HG03460 (cell line): ENCODE measurements at regions not wholly inside any gene's neighbourhood (a gene's known extent, or its start where the extent isn't known, plus 50 kb on each side); places are given as distances from the start of the nearest gene placed in this dataset.
A peak's percentile ranks its signal among the peaks of the same experiment; 100 is the strongest.
"Not testable (repeated sequence)": the region's sequence is repeated elsewhere in the genome, so short reads cannot be mapped to it uniquely, and the experiment has no call there.

Experiments
- ATAC-seq: cut with Tn5 transposase; IDR thresholded peaks from one replicate; pipeline ENCODE4 v1.9.1; 2021; ENCODE audit not compliant: unreplicated experiment

GRCh38 chr3:178345944-178346343 lies 190.3 kb upstream of the KCNMB2 start:
- ATAC-seq, result no peak

GRCh38 chr3:178348561-178349217 lies 187.5 kb upstream of the KCNMB2 start:
- not testable (repeated sequence) for ATAC-seq

- ATAC-seq, result not testable (repeated sequence)
Observed at GRCh38 chr3:178349218-178349596, 187.0 kb upstream of the KCNMB2 start.

DNA sequence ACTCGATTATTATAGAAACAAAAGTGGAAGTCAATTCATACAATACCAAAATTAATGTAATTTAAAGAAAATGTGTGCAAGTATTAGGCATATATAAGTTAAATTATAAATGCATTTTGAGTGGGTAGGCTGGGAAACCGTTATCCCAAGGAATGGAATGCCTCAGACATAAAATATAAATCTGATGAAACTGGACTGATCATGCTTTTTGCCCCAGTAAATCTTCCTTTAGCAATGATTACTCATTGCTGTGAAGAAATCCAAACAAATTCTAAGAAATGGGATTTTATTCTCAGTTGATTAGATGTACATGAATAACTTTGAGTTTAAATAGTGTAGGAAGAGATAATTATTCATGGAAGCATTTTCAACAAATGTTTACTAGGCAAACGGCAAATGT lies 185.5 kb upstream of the KCNMB2 start:
- ATAC-seq, result no peak

GRCh38 chr3:178352326-178353005 lies 183.8 kb upstream of the KCNMB2 start:
- ATAC-seq, result no peak

DNA sequence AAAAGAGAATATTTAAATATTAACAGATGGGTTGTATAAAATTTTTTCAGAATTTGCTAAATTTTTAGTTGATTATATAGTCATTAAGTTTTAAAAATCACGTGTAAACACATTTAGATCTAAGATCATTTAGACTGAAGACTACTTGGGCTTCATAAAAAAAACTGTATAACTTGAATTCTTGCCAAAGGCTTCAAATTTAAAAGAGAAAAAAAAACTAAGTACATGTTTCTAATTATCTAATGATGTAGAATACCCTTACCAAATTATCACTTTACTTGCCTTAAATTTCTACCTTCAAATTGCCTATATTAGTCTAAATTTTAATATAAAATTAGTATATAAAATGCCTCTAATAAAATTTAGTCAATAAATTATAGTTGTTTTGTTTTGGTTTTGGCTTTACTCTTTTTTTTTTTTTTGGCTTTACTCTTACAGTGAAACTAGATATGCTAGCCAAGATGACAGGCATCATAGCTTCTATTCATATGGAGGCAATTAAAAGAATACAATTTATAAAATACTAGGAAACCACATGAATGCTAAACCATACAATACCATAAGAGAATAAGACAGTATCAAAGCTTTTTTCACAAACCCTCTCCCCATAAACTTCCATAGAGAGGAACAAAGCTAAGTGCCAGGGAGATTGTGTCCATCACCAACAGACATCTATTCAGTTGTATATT lies 183.1 kb upstream of the KCNMB2 start:
- no peak for ATAC-seq

DNA sequence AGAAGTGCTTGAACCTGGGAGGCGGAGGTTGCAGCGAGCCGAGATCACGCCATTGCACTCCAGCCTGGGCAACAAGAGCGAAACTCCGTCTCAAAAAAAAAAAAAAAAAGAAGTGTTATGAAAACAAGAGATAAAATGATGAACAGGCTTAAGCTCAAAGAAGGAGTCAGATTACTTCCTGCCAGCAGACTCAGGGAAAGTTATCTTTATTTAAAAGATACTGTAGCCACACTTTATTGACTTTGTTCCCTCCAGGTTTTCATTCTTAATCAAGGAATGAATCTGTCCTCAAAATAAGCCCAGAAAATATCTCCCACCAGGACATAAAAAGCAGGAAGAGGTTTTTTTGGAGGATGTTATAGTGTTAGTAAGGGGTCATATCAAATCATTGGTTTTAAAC lies 176.5 kb upstream of the KCNMB2 start:
- no peak for ATAC-seq

- not testable (repeated sequence) for ATAC-seq
Observed at GRCh38 chr3:178363048-178363447, 173.2 kb upstream of the KCNMB2 start.

DNA sequence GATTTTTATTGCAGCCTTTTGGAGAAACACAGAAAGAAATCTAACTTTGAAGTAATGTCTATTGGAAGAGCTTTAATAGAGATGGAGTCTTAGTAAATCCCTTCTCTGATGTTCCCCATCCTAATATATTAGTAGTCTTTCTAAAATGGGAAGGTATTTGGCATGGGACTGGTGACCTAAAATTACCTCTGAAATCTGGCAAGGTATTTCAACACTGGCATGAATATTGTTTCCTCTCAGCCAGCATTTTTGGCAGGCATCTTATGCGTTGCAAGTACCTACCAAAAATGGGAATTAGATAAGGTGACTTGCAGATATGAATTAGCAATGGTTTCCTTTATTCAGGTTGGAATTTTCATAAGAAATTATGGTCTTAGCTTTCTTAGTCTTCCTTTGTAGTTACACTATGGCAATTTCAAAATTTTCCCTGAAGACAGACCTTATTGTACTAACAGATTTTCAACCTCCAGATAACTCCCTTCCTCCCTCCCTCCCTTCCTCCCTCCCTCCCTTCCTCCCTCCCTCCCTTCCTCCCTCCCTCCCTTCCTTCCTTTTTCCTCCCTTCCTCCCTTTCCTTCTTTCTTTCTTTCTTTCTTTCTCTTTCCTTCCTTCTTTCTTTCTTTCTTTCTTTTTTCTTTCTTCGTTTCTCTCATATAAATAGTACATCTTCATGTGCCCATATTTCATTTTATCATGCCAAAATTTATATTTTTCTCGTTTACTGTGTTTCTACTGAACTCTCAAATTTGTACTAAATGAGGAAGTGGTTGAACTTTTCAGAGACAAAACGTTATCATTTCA lies 168.2 kb upstream of the KCNMB2 start:
- ATAC-seq, result no peak

DNA sequence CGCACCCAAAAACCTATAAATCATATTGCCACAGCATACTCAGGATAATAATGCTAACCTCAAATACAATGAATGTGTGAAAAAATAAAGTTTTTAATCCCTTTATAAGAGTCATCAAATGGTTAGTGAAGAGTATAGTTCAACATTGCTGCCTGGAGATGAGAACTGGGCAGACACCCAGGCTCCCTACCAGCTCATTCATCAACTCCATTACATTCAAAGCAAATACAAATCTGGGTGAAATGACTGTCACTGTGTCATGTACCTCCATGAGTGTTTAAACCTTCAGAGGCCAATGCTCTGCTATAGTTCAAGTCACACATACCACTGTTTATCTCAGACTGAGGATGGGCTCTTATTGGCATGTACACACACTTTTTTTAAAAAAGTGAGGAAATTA lies 167.2 kb upstream of the KCNMB2 start:
- no peak for ATAC-seq

DNA sequence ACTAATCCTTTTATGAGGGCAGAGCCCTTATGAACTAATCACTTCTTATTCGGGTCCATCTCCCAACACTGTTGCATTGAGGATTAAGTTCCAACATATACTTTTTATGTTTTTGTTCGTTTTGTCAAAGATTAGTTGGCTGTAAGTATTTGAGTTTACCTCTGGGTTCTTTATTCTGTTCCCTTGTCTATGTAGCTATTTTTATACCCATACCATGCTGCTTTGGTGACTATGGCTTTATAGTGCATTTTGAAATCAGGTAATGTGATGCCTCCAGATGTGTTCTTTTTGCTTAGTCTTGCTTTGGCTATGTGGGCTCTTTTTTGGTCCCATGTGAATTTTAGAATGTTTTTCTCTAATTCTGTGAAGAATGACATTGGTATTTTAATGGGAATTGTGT lies 166.4 kb upstream of the KCNMB2 start:
- ATAC-seq, result no peak

- ATAC-seq, result no peak
Observed at GRCh38 chr3:178370387-178370786, 165.8 kb upstream of the KCNMB2 start.

- no peak for ATAC-seq
Observed at GRCh38 chr3:178381555-178381954, 154.7 kb upstream of the KCNMB2 start.

DNA sequence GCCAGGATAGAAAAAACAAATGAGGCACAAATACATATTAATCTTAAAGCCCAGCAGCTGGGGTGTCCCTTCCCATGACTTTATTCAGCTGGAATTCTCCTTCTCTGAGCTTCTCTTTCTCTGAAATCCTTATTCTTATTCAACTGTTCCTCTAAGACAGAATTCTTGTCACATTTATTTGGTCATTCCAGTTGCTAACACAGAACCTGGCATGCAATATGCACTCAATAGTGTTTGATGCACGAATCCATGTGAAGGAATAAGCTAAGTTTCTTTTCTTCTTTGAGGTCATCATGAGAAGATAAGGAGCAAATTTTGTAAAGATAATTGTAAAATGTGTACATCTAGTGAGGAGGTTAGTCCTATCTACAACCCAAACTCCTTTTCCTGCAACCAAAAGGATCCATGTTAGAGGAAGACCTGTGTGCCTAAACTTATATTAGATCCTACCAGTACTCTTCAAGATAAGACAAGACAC lies 154.2 kb upstream of the KCNMB2 start:
- no peak for ATAC-seq

DNA sequence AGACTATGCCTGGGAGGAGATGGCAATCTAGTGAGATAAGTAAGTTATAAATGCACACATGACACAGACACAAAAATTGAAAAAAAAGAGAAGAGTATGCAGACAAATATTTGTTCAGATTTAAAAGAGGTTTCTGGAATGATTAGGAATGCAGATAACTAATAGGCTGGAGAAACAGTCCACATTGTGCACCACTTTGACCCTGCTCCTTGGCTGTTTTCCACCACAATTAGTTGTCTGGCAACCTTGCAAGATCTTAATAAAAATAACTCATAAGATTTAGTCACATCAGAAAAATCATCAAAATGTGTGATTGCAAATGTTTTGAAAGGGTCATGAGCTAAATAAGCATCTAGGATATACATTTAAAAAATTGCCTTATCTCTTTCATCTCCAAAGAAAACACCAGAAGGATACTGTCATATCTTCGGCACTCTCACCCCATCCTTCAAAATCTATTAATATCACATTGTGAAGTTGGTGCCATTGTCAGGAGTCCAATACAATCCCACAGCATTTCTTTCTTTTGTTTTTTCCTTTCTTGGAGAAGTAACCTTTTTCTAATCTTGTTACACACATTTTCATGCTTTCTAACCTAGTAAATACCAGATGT lies 153.7 kb upstream of the KCNMB2 start:
- no peak for ATAC-seq

- ATAC-seq, result no peak
Observed at GRCh38 chr3:178384321-178385230, 151.7 kb upstream of the KCNMB2 start.

DNA sequence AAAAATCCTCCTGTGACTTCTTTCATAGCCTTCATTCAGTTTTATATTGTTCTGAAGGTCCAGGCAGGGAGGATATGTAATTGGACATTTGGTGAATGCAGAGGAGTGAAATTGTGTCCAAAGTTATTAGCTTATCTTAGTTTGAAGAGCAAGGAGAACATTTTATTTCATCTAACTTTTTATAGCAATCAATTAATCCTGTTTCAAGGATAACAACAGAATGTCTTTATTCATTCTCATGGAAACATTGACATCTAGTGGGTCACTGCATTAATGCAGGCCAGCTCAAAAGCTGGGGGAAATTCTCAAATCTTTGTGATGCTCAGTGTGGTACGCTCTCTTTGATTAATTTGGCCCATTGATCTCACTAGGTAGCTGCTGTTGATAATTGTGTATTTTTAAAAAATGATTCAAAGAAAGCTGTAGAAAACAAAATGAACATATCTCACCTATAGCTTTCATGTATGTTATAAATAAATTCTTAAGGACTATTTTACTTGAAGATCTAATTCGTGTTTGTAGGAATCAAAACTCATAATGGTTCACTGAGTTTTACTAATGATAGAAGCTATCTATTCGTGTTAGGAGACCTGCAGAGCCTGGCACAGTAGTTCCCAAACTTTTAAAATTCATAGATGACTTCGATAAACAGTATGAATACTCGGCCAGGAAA lies 150.8 kb upstream of the KCNMB2 start:
- peak; percentile 70 for ATAC-seq

DNA sequence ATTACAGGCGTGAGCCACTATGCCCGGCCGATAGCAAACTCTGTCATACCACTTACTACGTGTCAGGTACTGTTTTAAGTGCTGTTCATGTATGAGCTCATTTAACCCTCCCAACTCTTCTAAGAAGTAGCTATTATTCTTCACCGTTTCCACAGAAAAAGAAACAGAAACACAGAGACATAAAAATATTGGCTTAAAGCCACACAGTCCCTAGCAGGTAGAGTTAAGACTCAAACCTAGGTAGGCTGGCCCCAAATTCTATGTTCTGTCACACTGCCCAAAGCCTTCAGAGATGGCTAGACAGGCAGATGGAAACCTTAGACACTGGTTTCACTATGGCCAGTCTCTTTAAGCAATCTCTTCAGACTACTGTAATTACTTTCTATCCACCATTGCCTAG lies 149.8 kb upstream of the KCNMB2 start:
- no peak for ATAC-seq

DNA sequence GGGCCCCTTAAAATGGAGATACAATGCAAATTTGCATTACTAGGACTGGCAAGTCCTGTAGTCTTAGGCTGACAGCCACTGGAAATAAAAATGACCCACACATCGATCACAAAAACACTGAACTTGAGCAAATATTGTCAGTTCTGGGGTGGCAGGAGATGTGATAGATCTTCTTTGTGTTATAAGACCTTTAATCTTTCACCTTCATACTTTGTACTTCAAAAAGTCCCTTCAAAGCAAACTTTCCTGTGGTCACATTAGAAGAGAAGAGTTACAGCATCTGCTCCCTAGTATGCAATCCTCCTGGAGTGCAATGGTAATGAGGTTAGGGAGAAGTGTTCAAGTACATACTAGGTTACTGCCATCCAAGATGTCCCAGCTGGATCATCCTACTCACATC lies 149.4 kb upstream of the KCNMB2 start:
- no peak for ATAC-seq
